ENCODE measurements at regions not wholly inside any gene's neighbourhood (a gene's known extent, or its start where the extent isn't known, plus 50 kb on each side); places are given as distances from the start of the nearest gene placed in this dataset.

DNA sequence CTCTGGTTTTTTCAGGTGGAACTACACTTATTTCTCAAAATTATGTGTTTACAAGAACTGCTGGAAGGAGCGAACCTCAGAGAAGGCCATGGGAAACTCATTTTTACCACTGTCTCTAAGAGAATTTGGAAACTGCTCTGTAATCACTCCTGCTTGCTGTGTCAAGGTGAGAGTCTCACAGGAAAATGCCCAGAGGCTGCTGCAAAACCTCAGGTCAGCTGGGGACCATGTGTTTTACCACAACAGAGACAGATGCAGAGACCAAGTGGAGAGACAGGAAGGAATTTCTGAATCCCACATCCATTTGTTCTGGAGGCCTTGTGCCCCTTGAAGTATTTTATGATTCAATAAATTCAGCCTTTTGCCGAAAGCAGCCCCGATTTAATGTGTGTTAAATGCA is 743.8 kb upstream of the SLC10A2 start:
- Histone ChIP-seq H3K9me3 (ENCODE audit: control insufficient read depth in 2 of 2, low read length in 2 of 2) (peaks cover 0 to 4% of the 10 kb centered on the region in 2 donors), H3K4me3 (ENCODE audit: low read length in 2 of 2) (no peak overlapping the region), H3K27ac (ENCODE audit: low read length) (no peak overlapping the region), H3K27me3 (ENCODE audit: control insufficient read depth in 1 of 2, insufficient read depth in 2 of 2, low read length in 2 of 2) (no peaks in the 10 kb centered on the region), H3K4me1 (ENCODE audit: control insufficient read depth, insufficient read depth, low read length) (no peaks in the 10 kb centered on the region), H3K36me3 (ENCODE audit: control insufficient read depth in 2 of 2, insufficient read depth in 2 of 2, low read length in 2 of 2) (no peaks in the 10 kb centered on the region), H3K9ac (ENCODE audit: low read length in 2 of 2) (no peak overlapping the region)

DNA sequence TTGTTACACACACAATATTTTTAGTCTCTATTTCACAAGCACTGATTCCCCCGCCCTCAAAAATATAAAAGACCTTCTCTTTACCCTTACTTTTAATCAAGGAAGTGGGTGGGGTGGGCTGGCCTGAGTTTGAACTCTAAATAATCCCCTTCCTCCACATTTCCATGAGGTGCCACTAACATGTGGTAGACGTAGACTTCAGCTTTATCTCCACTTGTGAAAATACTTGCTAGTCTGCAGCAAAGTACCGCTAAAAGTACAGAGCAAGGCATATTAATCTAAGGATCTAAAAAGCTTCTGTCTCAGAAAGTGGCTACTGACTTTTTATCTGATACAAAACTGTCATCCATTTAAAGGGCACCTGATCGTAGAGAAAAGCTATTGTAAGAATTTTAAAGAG is 739.6 kb upstream of the SLC10A2 start:
- H3K4me3 ChIP-seq (ENCODE audit: low read length in 2 of 2): no peak overlapping the region
- H3K27ac ChIP-seq (ENCODE audit: low read length): no peak overlapping the region
- H3K9ac ChIP-seq (ENCODE audit: low read length in 2 of 2): no peak overlapping the region
- no peaks in the 10 kb centered on the region for H3K36me3 ChIP-seq (ENCODE audit: control insufficient read depth in 2 of 2, insufficient read depth in 2 of 2, low read length in 2 of 2)
- H3K27me3 ChIP-seq (ENCODE audit: control insufficient read depth in 1 of 2, insufficient read depth in 2 of 2, low read length in 2 of 2): no peaks in the 10 kb centered on the region
- H3K9me3 ChIP-seq (ENCODE audit: control insufficient read depth in 2 of 2, low read length in 2 of 2): no peaks in the 10 kb centered on the region
- no peaks in the 10 kb centered on the region for H3K4me1 ChIP-seq (ENCODE audit: control insufficient read depth, insufficient read depth, low read length)

GRCh38 chr13:103803349-103803748 is 737.1 kb upstream of the SLC10A2 start:
- H3K27ac ChIP-seq (ENCODE audit: low read length): no peak overlapping the region
- H3K27me3 ChIP-seq (ENCODE audit: control insufficient read depth in 1 of 2, insufficient read depth in 2 of 2, low read length in 2 of 2): no peaks in the 10 kb centered on the region
- H3K36me3 ChIP-seq (ENCODE audit: control insufficient read depth in 2 of 2, insufficient read depth in 2 of 2, low read length in 2 of 2): no peaks in the 10 kb centered on the region
- H3K9ac ChIP-seq (ENCODE audit: low read length in 2 of 2): no peak overlapping the region
- no peak overlapping the region for H3K4me3 ChIP-seq (ENCODE audit: low read length in 2 of 2)
- H3K4me1 ChIP-seq (ENCODE audit: control insufficient read depth, insufficient read depth, low read length): no peaks in the 10 kb centered on the region
- no peaks in the 10 kb centered on the region for H3K9me3 ChIP-seq (ENCODE audit: control insufficient read depth in 2 of 2, low read length in 2 of 2)

DNA sequence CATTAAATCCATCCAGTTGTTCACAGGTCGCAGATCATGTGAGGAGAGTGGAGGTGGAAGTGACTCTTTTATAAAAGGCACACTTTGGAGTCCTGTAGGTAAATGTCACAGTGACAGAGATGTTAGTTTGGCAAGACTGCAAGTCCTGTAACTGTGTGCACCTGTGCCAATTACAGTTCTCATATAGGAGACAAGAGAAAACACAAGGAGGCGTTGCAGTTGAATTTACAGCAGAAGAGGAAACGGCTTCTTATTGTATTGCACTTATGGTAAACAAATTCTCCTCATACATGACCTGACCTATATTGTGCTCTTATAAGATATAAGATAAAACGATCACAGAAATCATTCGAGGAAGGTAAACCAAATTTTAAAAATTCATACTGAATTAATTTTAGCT is 732.8 kb upstream of the SLC10A2 start:
- Histone ChIP-seq H3K36me3 (ENCODE audit: control insufficient read depth in 2 of 2, insufficient read depth in 2 of 2, low read length in 2 of 2) (no peaks in the 10 kb centered on the region), H3K9me3 (ENCODE audit: control insufficient read depth in 2 of 2, low read length in 2 of 2) (no peaks in the 10 kb centered on the region), H3K4me1 (ENCODE audit: control insufficient read depth, insufficient read depth, low read length) (no peaks in the 10 kb centered on the region), H3K4me3 (ENCODE audit: low read length in 2 of 2) (no peak overlapping the region), H3K9ac (ENCODE audit: low read length in 2 of 2) (no peak overlapping the region), H3K27ac (ENCODE audit: low read length) (no peak overlapping the region), H3K27me3 (ENCODE audit: control insufficient read depth in 1 of 2, insufficient read depth in 2 of 2, low read length in 2 of 2) (no peaks in the 10 kb centered on the region)

DNA sequence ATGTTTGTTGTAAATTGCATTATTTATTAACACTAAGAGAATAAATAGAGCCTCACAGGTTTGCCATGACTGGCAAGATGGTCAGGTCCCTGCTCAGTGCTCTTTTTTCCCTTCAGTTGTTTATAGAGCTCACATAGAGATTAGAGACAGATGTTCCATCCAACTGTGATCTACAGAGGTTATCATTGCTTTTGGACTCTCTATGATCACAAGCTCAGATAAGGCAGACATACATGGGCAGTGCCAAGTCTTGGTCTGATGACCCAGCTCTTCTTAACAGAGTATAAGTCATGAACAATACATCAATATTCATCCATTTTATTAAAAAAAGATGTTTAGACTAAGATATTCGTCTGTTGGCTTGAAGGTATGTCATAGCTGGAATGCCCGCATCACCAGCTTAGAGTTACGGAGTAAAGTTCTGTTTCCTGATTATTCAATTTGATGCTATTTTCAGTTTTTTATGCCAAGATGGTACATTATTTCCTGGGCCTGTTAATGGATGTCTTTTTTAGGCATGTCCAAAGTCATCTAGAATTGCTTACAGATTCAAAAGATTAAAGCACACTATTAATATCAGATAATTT is 729.8 kb upstream of the SLC10A2 start:
- Histone ChIP-seq H3K27ac (ENCODE audit: low read length) (no peak overlapping the region), H3K4me3 (ENCODE audit: low read length in 2 of 2) (no peak overlapping the region), H3K9me3 (ENCODE audit: control insufficient read depth in 2 of 2, low read length in 2 of 2) (no peaks in the 10 kb centered on the region), H3K36me3 (ENCODE audit: control insufficient read depth in 2 of 2, insufficient read depth in 2 of 2, low read length in 2 of 2) (no peaks in the 10 kb centered on the region), H3K9ac (ENCODE audit: low read length in 2 of 2) (no peak overlapping the region), H3K4me1 (ENCODE audit: control insufficient read depth, insufficient read depth, low read length) (no peaks in the 10 kb centered on the region), H3K27me3 (ENCODE audit: control insufficient read depth in 1 of 2, insufficient read depth in 2 of 2, low read length in 2 of 2) (no peaks in the 10 kb centered on the region)

GRCh38 chr13:103794526-103794925 is 728.3 kb upstream of the SLC10A2 start:
- Histone ChIP-seq H3K27me3 (ENCODE audit: control insufficient read depth in 1 of 2, insufficient read depth in 2 of 2, low read length in 2 of 2) (no peaks in the 10 kb centered on the region), H3K4me3 (ENCODE audit: low read length in 2 of 2) (no peak overlapping the region), H3K27ac (ENCODE audit: low read length) (no peak overlapping the region), H3K9me3 (ENCODE audit: control insufficient read depth in 2 of 2, low read length in 2 of 2) (no peaks in the 10 kb centered on the region), H3K36me3 (ENCODE audit: control insufficient read depth in 2 of 2, insufficient read depth in 2 of 2, low read length in 2 of 2) (no peaks in the 10 kb centered on the region), H3K9ac (ENCODE audit: low read length in 2 of 2) (no peak overlapping the region), H3K4me1 (ENCODE audit: control insufficient read depth, insufficient read depth, low read length) (no peaks in the 10 kb centered on the region)

DNA sequence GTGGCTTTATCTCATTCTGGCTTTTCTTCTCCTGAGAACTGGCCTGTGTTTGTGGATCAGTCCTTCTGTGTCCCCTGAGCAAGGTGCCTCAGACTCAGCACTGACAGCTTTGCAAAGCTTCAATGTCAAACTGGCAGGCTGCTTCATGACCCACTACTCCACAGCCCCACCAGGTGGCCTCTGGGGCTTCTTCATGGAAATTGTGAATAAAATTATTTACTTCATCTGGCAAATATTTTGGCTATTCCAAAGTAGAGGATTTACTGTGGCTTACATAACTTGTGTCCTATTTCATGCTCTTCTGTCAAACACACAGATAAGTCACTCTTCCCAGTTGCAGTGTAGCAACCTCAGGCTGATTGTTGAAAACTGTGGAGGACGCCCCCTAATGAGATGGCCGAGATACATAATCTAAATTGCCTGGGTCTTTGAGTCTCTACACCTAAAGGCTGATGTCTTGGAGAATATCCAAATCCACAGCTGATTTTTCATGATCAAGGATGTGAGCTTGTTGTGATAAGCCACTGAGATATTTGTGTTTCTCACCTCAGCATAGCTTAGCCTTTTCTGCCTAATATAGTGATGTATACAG is 721.9 kb upstream of the SLC10A2 start:
- H3K4me1 ChIP-seq (ENCODE audit: control insufficient read depth, insufficient read depth, low read length): no peaks in the 10 kb centered on the region
- H3K4me3 ChIP-seq (ENCODE audit: low read length in 2 of 2): no peak overlapping the region
- no peaks in the 10 kb centered on the region for H3K9me3 ChIP-seq (ENCODE audit: control insufficient read depth in 2 of 2, low read length in 2 of 2)
- H3K27ac ChIP-seq (ENCODE audit: low read length): no peak overlapping the region
- no peaks in the 10 kb centered on the region for H3K27me3 ChIP-seq (ENCODE audit: control insufficient read depth in 1 of 2, insufficient read depth in 2 of 2, low read length in 2 of 2)
- no peak overlapping the region for H3K9ac ChIP-seq (ENCODE audit: low read length in 2 of 2)
- H3K36me3 ChIP-seq (ENCODE audit: control insufficient read depth in 2 of 2, insufficient read depth in 2 of 2, low read length in 2 of 2): no peaks in the 10 kb centered on the region

- Histone ChIP-seq H3K36me3 (ENCODE audit: control insufficient read depth in 2 of 2, insufficient read depth in 2 of 2, low read length in 2 of 2) (no peaks in the 10 kb centered on the region), H3K27ac (ENCODE audit: low read length) (no peak overlapping the region), H3K4me1 (ENCODE audit: control insufficient read depth, insufficient read depth, low read length) (no peaks in the 10 kb centered on the region), H3K9ac (ENCODE audit: low read length in 2 of 2) (no peak overlapping the region), H3K27me3 (ENCODE audit: control insufficient read depth in 1 of 2, insufficient read depth in 2 of 2, low read length in 2 of 2) (no peaks in the 10 kb centered on the region), H3K4me3 (ENCODE audit: low read length in 2 of 2) (no peak overlapping the region), H3K9me3 (ENCODE audit: control insufficient read depth in 2 of 2, low read length in 2 of 2) (peaks cover 0 to 3% of the 10 kb centered on the region in 2 donors)
Measured at GRCh38 chr13:103772576-103772975, 706.4 kb upstream of the SLC10A2 start.

DNA sequence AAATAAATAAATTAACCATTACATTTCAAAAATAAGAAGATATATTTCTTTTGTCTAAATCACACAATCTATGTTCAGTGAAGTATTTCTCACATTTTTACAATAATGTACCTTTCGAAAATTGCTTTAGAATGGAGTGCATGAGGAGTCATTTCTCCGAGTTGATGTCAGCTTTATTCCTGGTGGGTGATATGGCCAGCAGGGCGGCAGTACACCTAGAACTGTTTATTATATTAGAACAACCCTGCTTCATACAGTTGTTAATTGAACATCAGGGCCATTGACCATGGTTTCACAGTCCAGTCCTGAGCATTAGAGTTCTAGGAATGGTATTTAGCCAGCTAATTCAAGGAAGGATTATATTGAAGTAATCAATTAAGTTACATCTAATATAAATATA is 696.3 kb upstream of the SLC10A2 start:
- no peaks in the 10 kb centered on the region for H3K36me3 ChIP-seq (ENCODE audit: control insufficient read depth in 2 of 2, insufficient read depth in 2 of 2, low read length in 2 of 2)
- no peaks in the 10 kb centered on the region for H3K9me3 ChIP-seq (ENCODE audit: control insufficient read depth in 2 of 2, low read length in 2 of 2)
- H3K9ac ChIP-seq (ENCODE audit: low read length in 2 of 2): no peak overlapping the region
- H3K4me1 ChIP-seq (ENCODE audit: control insufficient read depth, insufficient read depth, low read length): no peaks in the 10 kb centered on the region
- no peak overlapping the region for H3K4me3 ChIP-seq (ENCODE audit: low read length in 2 of 2)
- H3K27me3 ChIP-seq (ENCODE audit: control insufficient read depth in 1 of 2, insufficient read depth in 2 of 2, low read length in 2 of 2): no peaks in the 10 kb centered on the region
- no peak overlapping the region for H3K27ac ChIP-seq (ENCODE audit: low read length)

GRCh38 chr13:103759361-103759760 is 693.1 kb upstream of the SLC10A2 start:
- H3K27ac ChIP-seq (ENCODE audit: low read length): no peak overlapping the region
- no peaks in the 10 kb centered on the region for H3K4me1 ChIP-seq (ENCODE audit: control insufficient read depth, insufficient read depth, low read length)
- no peaks in the 10 kb centered on the region for H3K9me3 ChIP-seq (ENCODE audit: control insufficient read depth in 2 of 2, low read length in 2 of 2)
- no peaks in the 10 kb centered on the region for H3K36me3 ChIP-seq (ENCODE audit: control insufficient read depth in 2 of 2, insufficient read depth in 2 of 2, low read length in 2 of 2)
- no peak overlapping the region for H3K4me3 ChIP-seq (ENCODE audit: low read length in 2 of 2)
- no peaks in the 10 kb centered on the region for H3K27me3 ChIP-seq (ENCODE audit: control insufficient read depth in 1 of 2, insufficient read depth in 2 of 2, low read length in 2 of 2)
- no peak overlapping the region for H3K9ac ChIP-seq (ENCODE audit: low read length in 2 of 2)

DNA sequence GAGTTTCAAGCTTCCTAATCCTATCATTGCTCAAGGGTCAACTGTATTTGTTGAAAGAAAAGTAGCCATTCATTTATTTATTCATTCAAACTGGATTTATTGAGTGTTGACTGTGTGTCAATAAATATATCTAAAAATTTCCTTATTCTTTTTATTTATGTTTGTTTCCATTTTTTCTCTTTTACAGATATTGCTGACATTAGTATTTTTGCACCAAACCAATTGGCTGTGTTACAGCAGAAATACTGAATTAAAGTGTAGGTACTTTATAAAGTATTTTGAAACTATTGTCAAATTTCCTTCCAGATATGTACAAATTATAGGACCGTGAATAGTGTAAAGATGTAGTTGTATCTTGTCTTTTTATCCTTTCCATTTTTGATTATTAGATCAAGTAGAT is 692.0 kb upstream of the SLC10A2 start:
- H3K36me3 ChIP-seq (ENCODE audit: control insufficient read depth in 2 of 2, insufficient read depth in 2 of 2, low read length in 2 of 2): no peaks in the 10 kb centered on the region
- H3K27me3 ChIP-seq (ENCODE audit: control insufficient read depth in 1 of 2, insufficient read depth in 2 of 2, low read length in 2 of 2): no peaks in the 10 kb centered on the region
- no peak overlapping the region for H3K4me3 ChIP-seq (ENCODE audit: low read length in 2 of 2)
- H3K9me3 ChIP-seq (ENCODE audit: control insufficient read depth in 2 of 2, low read length in 2 of 2): no peaks in the 10 kb centered on the region
- no peak overlapping the region for H3K9ac ChIP-seq (ENCODE audit: low read length in 2 of 2)
- no peaks in the 10 kb centered on the region for H3K4me1 ChIP-seq (ENCODE audit: control insufficient read depth, insufficient read depth, low read length)
- H3K27ac ChIP-seq (ENCODE audit: low read length): no peak overlapping the region
